Keratinocyte (primary cell): ENCODE measurements at regions not wholly inside any gene's neighbourhood (a gene's known extent, or its start where the extent isn't known, plus 50 kb on each side); places are given as distances from the start of the nearest gene placed in this dataset.
"Not testable (repeated sequence)": the region's sequence is repeated elsewhere in the genome, so short reads cannot be mapped to it uniquely, and the experiment has no call there.

Experiments used
- DNase-seq: peaks from one replicate; pipeline ENCODE4 v3.0.0-alpha.2; 2011; ENCODE audit warnings: low read depth, missing footprints, low spot score
- FAIRE-seq: peaks from 2 replicates; lab custom pipeline; 2011; peaks lifted over from hg19 to GRCh38; lab: Jason Lieb, UNC
- H2AFZ ChIP-seq: 2 replicates; pipeline ENCODE4 v1.6.0; 2012; ENCODE audit warnings: low read length, control low read depth, inconsistent platforms; ENCODE audit not compliant: control insufficient read depth
- H3K27ac ChIP-seq: 2 replicates; pipeline ENCODE4 v1.5.1; 2011; ENCODE audit warnings: low read length; ENCODE audit not compliant: control insufficient read depth, insufficient read depth
- H3K27me3 ChIP-seq: 3 replicates; pipeline ENCODE4 v1.6.0; 2011; ENCODE audit warnings: low read length; ENCODE audit not compliant: control insufficient read depth, insufficient read depth; ENCODE audit errors: extremely low read depth
- H3K36me3 ChIP-seq, 2 experiments: 2 replicates in 1 of 2; 3 replicates in 1 of 2; pipeline ENCODE4 v1.5.1; 2011; ENCODE audit warnings: low read length in 2 of 2, mild to moderate bottlenecking in 1 of 2; ENCODE audit not compliant: control insufficient read depth in 2 of 2, insufficient read depth in 2 of 2; ENCODE audit errors: extremely low read depth in 1 of 2
- H3K4me1 ChIP-seq: 3 replicates; pipeline ENCODE4 v1.5.1; 2011; ENCODE audit warnings: low read length; ENCODE audit not compliant: control insufficient read depth, insufficient read depth; ENCODE audit errors: extremely low read depth
- H3K4me2 ChIP-seq: 3 replicates; pipeline ENCODE4 v1.6.0; 2011; ENCODE audit warnings: low read depth, low read length; ENCODE audit not compliant: control insufficient read depth, insufficient read depth; ENCODE audit errors: extremely low read depth
- H3K4me3 ChIP-seq, 3 experiments: fragments of 200-600 bp in 1 of 3; sonication (generic) in 1 of 3; 2 replicates in 2 of 3; 3 replicates in 1 of 3; pipeline ENCODE4 v1.5.1; 2011 to 2016; ENCODE audit warnings: low read length in 3 of 3, mild to moderate bottlenecking in 3 of 3, control low read depth in 2 of 3, inconsistent platforms in 1 of 3, low read depth in 1 of 3, mixed read lengths in 1 of 3, mixed run types in 1 of 3, moderate library complexity in 1 of 3; ENCODE audit not compliant: control insufficient read depth in 2 of 3, insufficient read depth in 2 of 3; ENCODE audit errors: extremely low read depth in 1 of 3
- H3K79me2 ChIP-seq: 2 replicates; pipeline ENCODE4 v1.6.0; 2012; ENCODE audit warnings: low read length; ENCODE audit not compliant: control insufficient read depth, insufficient read depth
- H3K9ac ChIP-seq: 3 replicates; pipeline ENCODE4 v1.6.0; 2011; ENCODE audit warnings: low read length; ENCODE audit not compliant: control insufficient read depth, insufficient read depth; ENCODE audit errors: extremely low read depth
- H3K9me1 ChIP-seq: 3 replicates; pipeline ENCODE4 v1.6.0; 2011; ENCODE audit warnings: low read length; ENCODE audit not compliant: control insufficient read depth, insufficient read depth; ENCODE audit errors: extremely low read depth
- H3K9me3 ChIP-seq: 2 replicates; pipeline ENCODE4 v1.5.1; 2012; ENCODE audit warnings: low read depth, low read length; ENCODE audit not compliant: control insufficient read depth
- H4K20me1 ChIP-seq: 3 replicates; pipeline ENCODE4 v1.6.0; 2011; ENCODE audit warnings: low read length; ENCODE audit not compliant: control insufficient read depth, insufficient read depth; ENCODE audit errors: extremely low read depth
- CTCF ChIP-seq, 3 experiments: IDR thresholded peaks in 1 of 3; conservative IDR thresholded peaks in 1 of 3; optimal IDR thresholded peaks in 1 of 3; 2 replicates in 2 of 3; 3 replicates in 1 of 3; pipeline versions ENCODE3 to v1.5.1; 2011; ENCODE audit warnings: low read length in 3 of 3, mild to moderate bottlenecking in 3 of 3, moderate library complexity in 2 of 3, control low read depth in 1 of 3, inconsistent platforms in 1 of 3; ENCODE audit not compliant: insufficient read depth in 2 of 3; ENCODE audit errors: extremely low read depth in 1 of 3
- EZH2 ChIP-seq: IDR thresholded peaks from one replicate; pipeline ENCODE4 v1.6.1; 2012; ENCODE audit warnings: inconsistent platforms, mild to moderate bottlenecking, low read length, moderate library complexity
- dilution Hi-C: fragments of 300-500 bp; cut with MboI; formaldehyde crosslinking; loops from one replicate; pipeline ENCODE4 v1.7.0; 2020; ENCODE audit warnings: low sequenced_read_pairs; ENCODE audit not compliant: extremely low pct_ligation_motif_present

GRCh38 chr5:21007781-21008180 lies 1019.8 kb upstream of the CDH18 start:
- dilution Hi-C loops, result no loop called here
- Histone ChIP-seq H4K20me1 (no peaks in the 10 kb centered on the region), H3K27ac (no peak overlapping the region), H3K4me1 (no peaks in the 10 kb centered on the region), H3K9me3 (no peaks in the 10 kb centered on the region), H3K79me2 (no peaks in the 10 kb centered on the region), H3K9me1 (no peaks in the 10 kb centered on the region), H3K9ac (no peak overlapping the region), H3K4me3 (no peak overlapping the region), H2AFZ (no peak overlapping the region), H3K36me3 (no peaks in the 10 kb centered on the region), H3K27me3 (no peaks in the 10 kb centered on the region), H3K4me2 (no peak overlapping the region)
- FAIRE-seq (no peak), DNase-seq (no peak)
- no peak for TF ChIP-seq CTCF (optimal IDR thresholded peaks at IDR 0.05 in 1 of 3, IDR thresholded peaks at IDR 0.05 in 1 of 3, conservative IDR thresholded peaks at IDR 0.05 in 1 of 3; ENCODE audit: extremely low read depth in 1 of 3, insufficient read depth in 2 of 3, low read length in 3 of 3)

DNA sequence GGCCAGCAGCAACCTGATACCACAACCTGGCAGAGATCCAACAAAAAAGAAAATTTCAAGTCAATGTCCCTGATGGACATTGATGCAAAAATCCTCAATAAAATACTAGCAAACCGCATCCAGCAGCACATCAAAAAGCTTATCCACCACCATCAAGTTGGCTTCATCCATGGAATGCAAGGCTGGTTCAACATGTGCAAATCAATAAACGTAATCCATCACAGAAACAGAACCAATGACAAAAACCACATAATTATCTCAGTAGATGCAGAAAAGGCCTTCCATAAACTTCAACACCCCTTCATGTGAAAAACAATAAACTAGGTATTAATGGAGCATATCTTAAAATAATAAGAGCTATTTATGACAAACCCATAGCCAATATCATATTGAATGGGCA lies 1000.9 kb upstream of the CDH18 start:
- dilution Hi-C loops, H2AFZ ChIP-seq: not testable (repeated sequence)

GRCh38 chr5:20985754-20986153 lies 997.8 kb upstream of the CDH18 start:
- FAIRE-seq, result no peak
- TF ChIP-seq CTCF (optimal IDR thresholded peaks at IDR 0.05 in 1 of 3, IDR thresholded peaks at IDR 0.05 in 1 of 3, conservative IDR thresholded peaks at IDR 0.05 in 1 of 3; ENCODE audit: extremely low read depth in 1 of 3, insufficient read depth in 2 of 3, low read length in 3 of 3), result no peak
- TF ChIP-seq EZH2, result no peak
- no peaks in the 10 kb centered on the region for H3K9me1 ChIP-seq

More for the DNA sequence above, 1000.9 kb upstream of the CDH18 start:
- H3K79me2 ChIP-seq, H3K36me3 ChIP-seq, H4K20me1 ChIP-seq, H3K9me1 ChIP-seq, H3K4me3 ChIP-seq, H3K4me2 ChIP-seq, DNase-seq, H3K9ac ChIP-seq, H3K4me1 ChIP-seq, H3K27me3 ChIP-seq, H3K9me3 ChIP-seq, FAIRE-seq, H3K27ac ChIP-seq: not testable (repeated sequence)

More at GRCh38 chr5:20985754-20986153, 997.8 kb upstream of the CDH18 start:
- Histone ChIP-seq H3K79me2 (no peaks in the 10 kb centered on the region), H3K27ac (no peak overlapping the region), H3K9me3 (no peaks in the 10 kb centered on the region), H3K4me3 (no peak overlapping the region), H3K27me3 (no peaks in the 10 kb centered on the region), H4K20me1 (no peaks in the 10 kb centered on the region), H3K4me2 (no peak overlapping the region), H3K36me3 (no peaks in the 10 kb centered on the region), H3K9ac (no peak overlapping the region), H2AFZ (no peak overlapping the region), H3K4me1 (no peaks in the 10 kb centered on the region)
- no peak for DNase-seq
- dilution Hi-C loops, result no loop called here
